ENCODE measurements at regions not wholly inside any gene's neighbourhood (a gene's known extent, or its start where the extent isn't known, plus 50 kb on each side); places are given as distances from the start of the nearest gene placed in this dataset.

DNA sequence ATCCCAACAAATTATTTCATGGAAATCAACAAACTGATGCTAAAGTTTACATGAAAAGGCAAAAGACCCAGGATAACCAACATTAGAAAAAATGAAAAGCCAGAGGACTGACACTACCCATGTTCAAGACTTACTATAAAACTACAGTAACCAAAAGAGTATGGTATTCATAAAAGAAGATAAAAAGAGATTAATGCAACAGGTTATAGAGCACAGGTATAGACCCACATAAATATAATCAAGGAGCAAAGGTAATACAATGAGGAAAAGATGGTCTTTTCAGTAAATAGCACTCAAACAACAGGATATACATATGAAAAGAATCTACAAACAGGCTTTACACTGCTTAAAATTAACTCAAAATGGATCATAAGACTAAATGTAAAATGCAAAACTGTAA is 1342.7 kb downstream of the UQCRFS1 start:
- TF ChIP-seq, protein P1, sequence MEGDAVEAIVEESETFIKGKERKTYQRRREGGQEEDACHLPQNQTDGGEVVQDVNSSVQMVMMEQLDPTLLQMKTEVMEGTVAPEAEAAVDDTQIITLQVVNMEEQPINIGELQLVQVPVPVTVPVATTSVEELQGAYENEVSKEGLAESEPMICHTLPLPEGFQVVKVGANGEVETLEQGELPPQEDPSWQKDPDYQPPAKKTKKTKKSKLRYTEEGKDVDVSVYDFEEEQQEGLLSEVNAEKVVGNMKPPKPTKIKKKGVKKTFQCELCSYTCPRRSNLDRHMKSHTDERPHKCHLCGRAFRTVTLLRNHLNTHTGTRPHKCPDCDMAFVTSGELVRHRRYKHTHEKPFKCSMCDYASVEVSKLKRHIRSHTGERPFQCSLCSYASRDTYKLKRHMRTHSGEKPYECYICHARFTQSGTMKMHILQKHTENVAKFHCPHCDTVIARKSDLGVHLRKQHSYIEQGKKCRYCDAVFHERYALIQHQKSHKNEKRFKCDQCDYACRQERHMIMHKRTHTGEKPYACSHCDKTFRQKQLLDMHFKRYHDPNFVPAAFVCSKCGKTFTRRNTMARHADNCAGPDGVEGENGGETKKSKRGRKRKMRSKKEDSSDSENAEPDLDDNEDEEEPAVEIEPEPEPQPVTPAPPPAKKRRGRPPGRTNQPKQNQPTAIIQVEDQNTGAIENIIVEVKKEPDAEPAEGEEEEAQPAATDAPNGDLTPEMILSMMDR (IDR thresholded peaks at IDR 0.05; ENCODE audit: extremely low read depth, low read depth, low read length), result no peak
- no peak overlapping the region for H2AFZ ChIP-seq (ENCODE audit: low read length)
- H3K36me3 ChIP-seq (ENCODE audit: insufficient read depth, low read length), result no peaks in the 10 kb centered on the region
- no peaks in the 10 kb centered on the region for H3K79me2 ChIP-seq (ENCODE audit: insufficient read depth, low read length)
- H3K4me3 ChIP-seq (ENCODE audit: insufficient read depth, low read length), result no peak overlapping the region
- no peak overlapping the region for H3K4me2 ChIP-seq (ENCODE audit: insufficient read depth, low read length)
- no peaks in the 10 kb centered on the region for H3K27me3 ChIP-seq (ENCODE audit: insufficient read depth, low read length)
- no peaks in the 10 kb centered on the region for H3K4me1 ChIP-seq (ENCODE audit: insufficient read depth, low read length)
- no peak overlapping the region for H3K27ac ChIP-seq (ENCODE audit: low read depth, low read length)
- DNase-seq (ENCODE audit: insufficient read length, low spot score, missing footprints), result no peak
- H4K20me1 ChIP-seq (ENCODE audit: insufficient read depth, low read length), result no peaks in the 10 kb centered on the region
- peaks cover 4% of the 10 kb centered on the region for H3K9me3 ChIP-seq (ENCODE audit: low read depth, low read length)

DNA sequence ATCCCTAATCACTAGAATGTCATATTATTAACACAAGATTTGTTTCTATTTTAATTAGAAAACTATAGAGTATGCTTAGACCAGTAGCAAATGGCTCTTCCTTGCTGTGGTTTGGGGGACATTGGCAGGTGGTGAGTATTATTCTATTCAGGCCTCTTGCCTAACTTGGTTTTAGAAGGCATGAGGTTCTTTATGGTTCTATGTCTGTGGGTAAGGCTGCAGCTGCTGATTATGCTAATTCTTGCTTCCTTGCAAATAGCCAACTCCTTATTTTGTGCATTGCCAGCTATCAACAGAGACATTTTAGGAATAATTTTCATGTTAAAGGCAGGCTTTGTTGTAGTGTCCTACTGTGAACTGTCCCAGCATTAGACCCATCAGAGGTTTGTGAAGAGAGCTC is 1344.9 kb downstream of the UQCRFS1 start:
- TF ChIP-seq, protein P1 (IDR thresholded peaks at IDR 0.05; ENCODE audit: extremely low read depth, low read depth, low read length), result no peak
- Histone ChIP-seq H4K20me1 (ENCODE audit: insufficient read depth, low read length) (no peaks in the 10 kb centered on the region), H3K4me1 (ENCODE audit: insufficient read depth, low read length) (no peaks in the 10 kb centered on the region), H3K27me3 (ENCODE audit: insufficient read depth, low read length) (no peaks in the 10 kb centered on the region), H3K36me3 (ENCODE audit: insufficient read depth, low read length) (no peaks in the 10 kb centered on the region), H3K27ac (ENCODE audit: low read depth, low read length) (no peak overlapping the region), H3K4me3 (ENCODE audit: insufficient read depth, low read length) (no peak overlapping the region), H2AFZ (ENCODE audit: low read length) (no peak overlapping the region), H3K4me2 (ENCODE audit: insufficient read depth, low read length) (no peak overlapping the region), H3K9me3 (ENCODE audit: low read depth, low read length) (peaks cover 4% of the 10 kb centered on the region), H3K79me2 (ENCODE audit: insufficient read depth, low read length) (no peaks in the 10 kb centered on the region)
- DNase-seq (ENCODE audit: insufficient read length, low spot score, missing footprints), result no peak

GRCh38 chr19:27865927-27866777 is 1346.8 kb downstream of the UQCRFS1 start:
- TF ChIP-seq, protein P1 (IDR thresholded peaks at IDR 0.05; ENCODE audit: extremely low read depth, low read depth, low read length), result no peak
- Histone ChIP-seq H2AFZ (ENCODE audit: low read length) (no peak overlapping the region), H3K36me3 (ENCODE audit: insufficient read depth, low read length) (no peaks in the 10 kb centered on the region), H3K27ac (ENCODE audit: low read depth, low read length) (no peak overlapping the region), H3K4me2 (ENCODE audit: insufficient read depth, low read length) (no peak overlapping the region), H3K4me3 (ENCODE audit: insufficient read depth, low read length) (no peak overlapping the region), H3K27me3 (ENCODE audit: insufficient read depth, low read length) (no peaks in the 10 kb centered on the region), H4K20me1 (ENCODE audit: insufficient read depth, low read length) (no peaks in the 10 kb centered on the region), H3K9me3 (ENCODE audit: low read depth, low read length) (no peaks in the 10 kb centered on the region), H3K79me2 (ENCODE audit: insufficient read depth, low read length) (no peaks in the 10 kb centered on the region), H3K4me1 (ENCODE audit: insufficient read depth, low read length) (no peaks in the 10 kb centered on the region)
- DNase-seq (ENCODE audit: insufficient read length, low spot score, missing footprints), result no peak

GRCh38 chr19:27861411-27861975 is 1351.5 kb downstream of the UQCRFS1 start:
- Histone ChIP-seq H3K4me1 (ENCODE audit: insufficient read depth, low read length) (no peaks in the 10 kb centered on the region), H3K4me2 (ENCODE audit: insufficient read depth, low read length) (no peak overlapping the region), H3K79me2 (ENCODE audit: insufficient read depth, low read length) (no peaks in the 10 kb centered on the region), H4K20me1 (ENCODE audit: insufficient read depth, low read length) (no peaks in the 10 kb centered on the region), H3K36me3 (ENCODE audit: insufficient read depth, low read length) (no peaks in the 10 kb centered on the region), H3K27ac (ENCODE audit: low read depth, low read length) (no peak overlapping the region), H3K4me3 (ENCODE audit: insufficient read depth, low read length) (no peak overlapping the region), H3K9me3 (ENCODE audit: low read depth, low read length) (no peaks in the 10 kb centered on the region), H3K27me3 (ENCODE audit: insufficient read depth, low read length) (no peaks in the 10 kb centered on the region), H2AFZ (ENCODE audit: low read length) (no peak overlapping the region)
- TF ChIP-seq, protein P1 (IDR thresholded peaks at IDR 0.05; ENCODE audit: extremely low read depth, low read depth, low read length), result no peak
- DNase-seq (ENCODE audit: insufficient read length, low spot score, missing footprints), result no peak

All from osteoblast (primary cell).